ENCODE measurements at regions not wholly inside any gene's neighbourhood (a gene's known extent, or its start where the extent isn't known, plus 50 kb on each side); places are given as distances from the start of the nearest gene placed in this dataset.

DNA sequence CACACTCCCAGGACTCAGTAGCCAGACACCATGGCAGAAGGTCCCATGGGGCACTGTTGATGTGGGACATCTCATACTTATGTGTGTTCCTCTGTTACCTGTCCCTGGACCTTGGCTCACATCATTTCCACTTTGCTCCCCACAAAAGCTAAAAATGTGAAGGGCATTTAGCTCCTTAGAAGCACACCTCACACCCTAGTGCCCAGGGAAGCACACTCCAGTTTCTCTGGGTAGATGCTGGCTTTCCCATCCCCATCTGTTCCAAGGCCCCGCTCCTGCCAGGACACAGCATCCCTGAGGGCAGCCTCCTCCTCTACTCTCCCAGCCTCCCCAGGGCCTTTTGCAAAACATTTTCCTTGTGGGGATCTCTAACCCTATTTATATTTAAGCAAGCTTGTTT is 572.4 kb upstream of the MGMT start:
- DNase-seq = no peak

- no peak for DNase-seq
These were observed 571.6 kb upstream of the MGMT start for GRCh38 chr10:128895473-128895872.

DNA sequence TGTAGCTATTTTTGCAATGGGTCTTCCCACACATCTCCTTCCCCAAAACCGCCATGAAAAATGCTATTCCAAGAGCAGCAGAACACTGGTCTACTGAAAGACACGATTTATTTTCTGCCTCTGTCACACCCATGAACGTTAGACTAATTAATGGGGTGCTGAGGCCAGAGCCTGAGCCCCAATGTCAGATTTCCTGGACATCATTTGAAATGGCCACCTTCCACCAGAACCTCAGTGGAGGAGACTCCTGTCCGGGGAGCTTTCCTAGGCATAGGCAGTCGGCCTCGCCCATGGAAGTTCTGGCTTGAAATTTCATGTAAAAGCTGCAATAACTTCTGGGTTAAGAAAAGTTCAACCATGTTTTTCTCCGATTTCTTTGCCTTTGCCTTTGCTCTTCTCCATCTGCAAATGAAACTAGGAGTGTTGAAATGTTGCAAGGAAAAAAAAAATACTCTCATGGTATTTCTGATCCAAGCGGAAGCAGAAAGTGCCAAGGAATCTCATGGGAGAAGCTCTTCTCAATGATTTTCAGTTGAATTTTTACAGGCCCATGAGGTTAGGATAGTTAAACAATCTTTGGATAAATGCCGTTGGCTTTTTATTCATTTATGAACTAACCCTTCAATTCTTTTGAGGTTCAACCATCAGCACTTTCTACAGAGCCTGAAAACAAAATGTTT is 570.8 kb upstream of the MGMT start:
- peak; percentile 86 to 96 (median 92) for DNase-seq

- DNase-seq = peak; percentile 83 to 95 (median 88)
These were observed 570.1 kb upstream of the MGMT start for GRCh38 chr10:128896963-128897362.

- DNase-seq = peak; percentile 38 to 91 (median 70)
These were observed 569.5 kb upstream of the MGMT start for GRCh38 chr10:128897401-128898129.

- peak in 1 of 3 donors; percentile 74 for DNase-seq
These were observed 568.7 kb upstream of the MGMT start for GRCh38 chr10:128898133-128898915.

GRCh38 chr10:128898916-128899195 is 568.2 kb upstream of the MGMT start:
- no peak for DNase-seq

- no peak for DNase-seq
These were observed 566.6 kb upstream of the MGMT start for GRCh38 chr10:128900456-128900855.

DNA sequence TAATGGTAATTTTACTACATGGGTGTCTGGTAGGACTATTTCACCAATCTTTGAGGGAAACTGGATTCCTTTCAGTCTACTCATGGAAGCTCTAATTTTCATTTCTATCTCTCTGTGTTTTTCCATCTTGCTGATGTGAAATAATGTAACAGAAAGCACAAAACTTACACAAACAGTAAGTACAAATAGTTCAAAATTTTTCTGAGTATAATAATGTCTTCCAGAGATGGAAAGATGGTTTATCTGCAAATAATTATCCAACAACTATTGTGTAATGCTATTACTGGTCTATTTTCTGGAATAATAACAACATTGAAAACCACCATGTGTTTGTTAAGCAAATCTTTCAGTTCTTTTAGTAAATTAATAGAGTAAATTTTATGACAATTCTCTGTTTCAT is 565.8 kb upstream of the MGMT start:
- no peak for DNase-seq

DNA sequence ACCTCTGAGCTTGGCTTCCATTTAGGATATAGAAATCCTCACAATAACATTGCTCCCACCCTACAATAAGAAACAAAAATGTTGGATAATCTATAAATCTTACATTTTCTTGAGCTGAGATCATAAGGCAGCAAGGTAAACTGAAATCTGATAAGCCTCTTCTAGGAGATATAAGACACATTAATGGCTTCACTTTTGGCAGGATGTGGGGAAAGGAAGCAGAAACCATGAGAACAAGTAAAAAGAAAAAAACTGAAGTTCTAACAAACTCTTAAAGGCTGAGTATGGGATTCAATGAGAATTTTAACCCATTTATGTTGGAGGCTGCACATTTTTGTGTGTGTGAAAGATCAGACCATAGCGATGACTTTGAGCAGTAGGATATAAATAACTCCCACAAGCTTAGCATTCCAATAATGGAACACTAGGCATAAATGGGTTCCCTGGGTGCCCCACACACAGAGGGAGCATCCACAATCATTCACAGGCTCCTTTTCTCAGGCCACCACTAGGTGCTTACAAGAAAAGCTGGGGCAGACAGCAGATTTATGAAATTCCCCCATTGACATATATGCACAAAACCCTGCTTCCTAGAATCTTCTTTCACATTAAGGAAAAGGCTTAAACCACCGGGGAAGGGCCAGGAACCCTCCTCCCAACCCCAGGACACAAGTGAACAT is 564.9 kb upstream of the MGMT start:
- DNase-seq = no peak

DNA sequence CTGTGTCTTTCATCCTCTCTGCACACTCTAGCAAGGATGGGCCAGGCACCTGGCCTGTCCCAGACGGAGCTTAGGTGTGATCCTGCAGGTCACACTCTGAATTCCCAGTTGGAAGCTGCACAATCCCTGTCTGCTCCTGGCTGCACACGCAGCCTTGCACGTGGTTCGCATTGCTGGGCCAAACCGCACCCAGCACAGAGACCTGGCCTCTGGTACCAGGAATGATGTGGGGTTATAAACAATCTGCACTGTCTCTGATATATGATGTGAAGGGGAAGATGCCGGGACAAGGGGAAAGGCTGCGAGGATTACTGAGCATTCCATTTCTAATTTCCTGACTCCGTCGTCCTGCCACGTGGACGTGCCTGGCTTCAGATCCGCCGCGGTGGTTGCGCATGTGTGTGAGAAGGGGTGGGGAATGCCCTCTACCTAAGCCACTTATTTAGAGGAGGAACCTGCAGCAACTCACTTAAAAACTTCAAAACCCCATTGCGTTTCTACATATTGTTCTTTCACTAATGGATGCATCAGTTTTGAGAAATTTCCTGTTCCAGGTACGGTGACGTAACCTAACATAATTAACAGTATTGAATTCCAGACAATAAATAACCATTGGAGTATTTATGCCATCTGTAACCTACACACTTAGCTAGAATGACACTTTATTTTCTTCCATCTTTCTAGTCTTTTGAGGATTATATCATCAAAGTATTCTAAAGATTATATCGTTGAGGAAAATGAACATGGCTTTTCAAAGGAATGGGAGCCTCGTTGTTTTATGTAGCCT is 559.7 kb upstream of the MGMT start:
- DNase-seq = peak in 1 of 3 donors; percentile 83

GRCh38 chr10:128908099-128908498 is 558.9 kb upstream of the MGMT start:
- DNase-seq = peak in 2 of 3 donors; percentile 78 to 92

- no peak for DNase-seq
These were observed 558.5 kb upstream of the MGMT start for GRCh38 chr10:128908499-128908898.

DNA sequence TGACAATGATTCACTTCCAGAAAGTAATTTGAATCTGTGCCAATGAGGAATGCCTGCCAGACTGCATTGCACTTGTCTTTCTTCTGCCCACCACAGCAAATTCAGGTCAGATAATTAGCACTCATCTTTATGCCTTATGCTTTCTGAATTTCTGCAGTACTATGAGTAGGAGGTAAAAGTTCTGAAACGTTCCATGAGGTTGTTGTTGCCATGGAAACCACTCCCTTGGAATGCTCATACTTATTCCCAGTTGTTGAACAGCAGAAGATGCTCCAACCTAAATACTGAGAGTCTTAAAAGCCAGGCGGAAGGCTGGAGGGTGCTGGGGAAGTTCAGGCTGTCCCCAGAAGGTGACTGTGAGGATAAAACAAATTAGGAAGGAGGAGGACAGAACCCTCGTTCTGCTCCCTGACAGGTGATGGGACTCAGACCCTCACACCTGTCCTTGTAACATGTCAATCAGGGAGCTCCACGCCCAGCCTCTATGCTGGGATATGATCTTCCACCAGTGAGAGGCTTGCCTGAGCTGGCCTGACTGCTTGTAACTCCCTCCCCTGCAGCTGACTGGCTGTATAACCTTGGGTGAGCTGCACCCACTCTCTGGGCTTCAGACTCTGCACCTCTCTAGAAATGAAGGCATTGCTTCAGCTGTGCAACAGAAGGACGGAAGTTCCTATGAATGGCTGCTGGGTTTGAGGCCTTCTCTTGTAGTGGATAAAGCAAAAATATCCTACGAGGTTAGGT is 554.3 kb upstream of the MGMT start:
- peak in 2 of 3 donors; percentile 79 to 90 for DNase-seq

GRCh38 chr10:128914681-128915080 is 552.4 kb upstream of the MGMT start:
- no peak for DNase-seq

GRCh38 chr10:128915630-128916029 is 551.4 kb upstream of the MGMT start:
- DNase-seq = no peak

DNA sequence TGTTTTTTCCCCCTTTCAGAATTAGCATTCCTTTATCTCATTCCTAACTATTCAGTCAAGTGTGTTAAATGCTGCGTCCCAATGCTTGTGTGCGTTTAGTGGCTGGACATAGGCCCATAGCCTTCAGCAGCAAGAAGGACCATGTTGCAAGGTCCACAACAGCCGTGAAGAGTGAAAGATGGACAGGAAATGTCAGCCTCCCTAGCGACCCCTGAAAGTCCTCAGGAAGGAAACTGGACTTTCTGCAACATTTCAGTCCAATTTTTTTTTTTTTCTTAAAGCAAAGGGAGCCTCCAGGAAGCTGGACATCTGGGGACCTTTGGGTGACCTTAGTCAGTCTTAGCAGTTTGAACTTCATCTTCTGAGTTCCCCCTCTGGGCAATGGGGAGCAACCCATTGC is 550.7 kb upstream of the MGMT start:
- peak in 2 of 3 donors; percentile 66 to 89 for DNase-seq

DNA sequence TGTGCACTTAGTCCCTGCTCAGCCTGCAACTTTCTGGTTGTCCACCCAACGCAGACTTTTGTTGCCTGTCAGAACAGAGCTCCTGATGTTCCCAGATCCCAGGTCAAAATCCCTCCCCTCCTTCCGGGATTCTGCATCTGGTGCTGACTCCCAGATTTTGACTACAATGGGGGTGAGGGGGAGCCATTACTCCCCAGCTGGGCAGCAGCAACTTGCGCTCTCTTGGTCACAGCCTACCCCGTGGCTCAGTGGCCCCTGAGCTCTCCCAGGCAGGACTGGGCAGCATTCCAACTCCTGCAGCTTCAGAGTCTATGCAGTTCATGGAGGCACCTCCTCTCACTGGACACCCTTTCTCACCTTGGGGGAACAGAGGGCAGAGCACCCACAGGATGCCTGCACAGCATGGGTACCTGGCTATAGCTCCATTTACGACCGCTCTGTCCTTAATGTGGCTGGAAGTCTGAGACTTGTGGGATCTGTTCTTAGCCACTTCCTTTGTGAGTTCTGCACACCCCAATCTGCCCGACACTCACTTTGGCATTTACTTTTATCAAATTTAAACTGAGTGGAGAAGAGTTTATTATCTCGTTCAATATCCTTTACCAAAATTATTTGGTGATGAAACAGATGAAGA is 545.5 kb upstream of the MGMT start:
- no peak for DNase-seq

DNA sequence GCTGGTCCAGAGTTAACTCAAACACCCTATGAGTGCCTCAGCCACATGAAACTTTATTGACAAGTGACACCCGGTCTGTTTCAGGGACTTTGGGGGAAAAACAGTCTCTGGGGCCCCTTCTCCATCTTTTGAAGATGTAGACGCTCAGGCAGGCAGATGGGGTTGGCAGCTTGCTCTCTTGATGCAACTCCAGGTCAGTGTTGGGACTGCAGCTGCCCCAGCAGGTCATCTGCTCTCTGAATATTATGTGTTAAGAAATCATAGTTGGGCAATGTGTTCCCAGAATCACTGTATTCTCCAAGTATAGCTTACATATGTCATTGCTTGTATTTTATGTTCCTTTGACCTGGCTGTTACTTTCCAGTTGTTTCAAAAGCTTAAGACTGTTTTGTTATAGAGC is 544.9 kb upstream of the MGMT start:
- DNase-seq = peak in 2 of 3 donors; percentile 46 to 78

GRCh38 chr10:128922619-128923196 is 544.3 kb upstream of the MGMT start:
- no peak for DNase-seq

All from muscle of back (tissue), 3 donors.